Smooth muscle cell (in vitro differentiated cells): ENCODE measurements at regions not wholly inside any gene's neighbourhood (a gene's known extent, or its start where the extent isn't known, plus 50 kb on each side); places are given as distances from the start of the nearest gene placed in this dataset.

Experiments
- DNase-seq: peaks from one replicate; lab custom pipeline; 2025; ENCODE audit not compliant: unreplicated experiment; lab: John Stamatoyannopoulos, UW
- H2AFZ ChIP-seq: fragments of 200-600 bp; sonication (generic); 2 replicates; pipeline ENCODE4 v1.6.0; 2016; ENCODE audit warnings: antibody characterized with exemption, low read depth, mild to moderate bottlenecking
- H3F3A ChIP-seq: fragments of 200-600 bp; sonication (generic); 2 replicates; pipeline ENCODE4 v1.6.0; 2017; ENCODE audit warnings: antibody characterized with exemption, low read depth
- H3K27ac ChIP-seq: fragments of 200-600 bp; sonication (generic); 2 replicates; pipeline ENCODE4 v1.5.1; 2016; ENCODE audit warnings: low read depth, mild to moderate bottlenecking
- H3K27me3 ChIP-seq: fragments of 200-600 bp; sonication (generic); 2 replicates; pipeline ENCODE4 v1.6.1; 2016; ENCODE audit warnings: low read depth, mild to moderate bottlenecking
- H3K36me3 ChIP-seq: fragments of 200-600 bp; sonication (generic); 2 replicates; pipeline ENCODE4 v1.5.1; 2016; ENCODE audit warnings: low read depth
- H3K4me1 ChIP-seq: fragments of 200-600 bp; sonication (generic); 2 replicates; pipeline ENCODE4 v1.5.1; 2016; ENCODE audit warnings: low read depth
- H3K4me2 ChIP-seq: fragments of 200-600 bp; sonication (generic); 2 replicates; pipeline ENCODE4 v1.6.0; 2016; ENCODE audit warnings: mild to moderate bottlenecking
- H3K4me3 ChIP-seq: fragments of 200-600 bp; sonication (generic); 2 replicates; pipeline ENCODE4 v1.5.1; 2016; ENCODE audit warnings: mild to moderate bottlenecking
- H3K79me2 ChIP-seq: fragments of 200-600 bp; sonication (generic); 2 replicates; pipeline ENCODE4 v1.6.0; 2016; ENCODE audit warnings: low read depth, mild to moderate bottlenecking
- H3K9ac ChIP-seq: fragments of 200-600 bp; sonication (generic); 2 replicates; pipeline ENCODE4 v1.6.0; 2016; ENCODE audit warnings: low read depth
- H3K9me3 ChIP-seq: fragments of 200-600 bp; sonication (generic); replicated peaks from 2 replicates; pipeline ENCODE4 v1.5.1; 2016; ENCODE audit warnings: low read depth
- H4K20me1 ChIP-seq: fragments of 200-600 bp; sonication (generic); 2 replicates; pipeline ENCODE4 v1.6.0; 2016; ENCODE audit warnings: low read depth
- CTCF ChIP-seq: fragments of 200-600 bp; sonication (generic); IDR thresholded peaks from 2 replicates; pipeline ENCODE4 v1.5.1; 2017; ENCODE audit warnings: borderline replicate concordance, mild to moderate bottlenecking, antibody characterized with exemption; ENCODE audit not compliant: insufficient read depth, poor library complexity, severe bottlenecking
- WGBS: methylation state at CpG from one replicate; pipeline ENCODE4 v1.1.7; 2016; ENCODE audit warnings: low lambda C conversion rate; 5-methylcytosine and 5-hydroxymethylcytosine counted together

- Histone ChIP-seq H3K4me2 (no peak overlapping the region), H4K20me1 (no peaks in the 10 kb centered on the region), H3K79me2 (no peaks in the 10 kb centered on the region), H3K27me3 (no peaks in the 10 kb centered on the region), H2AFZ (no peak overlapping the region), H3F3A (no peaks in the 10 kb centered on the region), H3K27ac (no peak overlapping the region), H3K9me3 (no peaks in the 10 kb centered on the region), H3K36me3 (no peaks in the 10 kb centered on the region), H3K4me1 (no peaks in the 10 kb centered on the region), H3K4me3 (no peak overlapping the region), H3K9ac (no peak overlapping the region)
- 75% methylated on average over 2 of the region's 2 CpGs for WGBS
- TF ChIP-seq CTCF: no peak
- no peak for DNase-seq
These were observed 630.9 kb upstream of the USP24 start for GRCh38 chr1:55846051-55846450.

- Histone ChIP-seq H3K36me3 (no peaks in the 10 kb centered on the region), H3K9ac (no peak overlapping the region), H3K4me3 (no peak overlapping the region), H3K4me2 (no peak overlapping the region), H2AFZ (no peak overlapping the region), H3K4me1 (no peaks in the 10 kb centered on the region), H4K20me1 (no peaks in the 10 kb centered on the region), H3K27ac (no peak overlapping the region), H3K9me3 (no peaks in the 10 kb centered on the region), H3K79me2 (no peaks in the 10 kb centered on the region), H3K27me3 (no peaks in the 10 kb centered on the region), H3F3A (no peaks in the 10 kb centered on the region)
- DNase-seq: no peak
- TF ChIP-seq CTCF: no peak
- 100% methylated on average over 1 of the region's 1 CpG for WGBS
These were observed 629.2 kb upstream of the USP24 start for GRCh38 chr1:55844322-55844721.

GRCh38 chr1:55839626-55840025, 624.5 kb upstream of the USP24 start:
- Histone ChIP-seq H3K4me1 (no peaks in the 10 kb centered on the region), H3F3A (no peaks in the 10 kb centered on the region), H2AFZ (peak overlapping the region; percentile 4), H3K9me3 (no peaks in the 10 kb centered on the region), H3K27ac (no peak overlapping the region), H3K4me2 (no peak overlapping the region), H3K36me3 (no peaks in the 10 kb centered on the region), H3K27me3 (no peaks in the 10 kb centered on the region), H4K20me1 (no peaks in the 10 kb centered on the region), H3K4me3 (no peak overlapping the region), H3K9ac (no peak overlapping the region), H3K79me2 (no peaks in the 10 kb centered on the region)
- WGBS: 63% methylated on average over 5 of the region's 5 CpGs
- no peak for TF ChIP-seq CTCF
- DNase-seq: no peak

GRCh38 chr1:55839221-55839620, 624.1 kb upstream of the USP24 start:
- no peak for TF ChIP-seq CTCF

More at GRCh38 chr1:55839221-55839620, 624.1 kb upstream of the USP24 start:
- H3K4me1 ChIP-seq: no peaks in the 10 kb centered on the region
- no peaks in the 10 kb centered on the region for H3F3A ChIP-seq
- H3K4me2 ChIP-seq: no peak overlapping the region
- no peaks in the 10 kb centered on the region for H4K20me1 ChIP-seq
- DNase-seq: no peak
- 90% methylated on average over 1 of the region's 1 CpG for WGBS
- peak overlapping the region; percentile 4 for H2AFZ ChIP-seq
- H3K4me3 ChIP-seq: no peak overlapping the region
- H3K27me3 ChIP-seq: no peaks in the 10 kb centered on the region
- no peak overlapping the region for H3K9ac ChIP-seq
- no peaks in the 10 kb centered on the region for H3K79me2 ChIP-seq
- H3K9me3 ChIP-seq: no peaks in the 10 kb centered on the region
- H3K36me3 ChIP-seq: no peaks in the 10 kb centered on the region
- H3K27ac ChIP-seq: no peak overlapping the region
